H1 (cell line): ENCODE measurements at regions not wholly inside any gene's neighbourhood (a gene's known extent, or its start where the extent isn't known, plus 50 kb on each side); places are given as distances from the start of the nearest gene placed in this dataset.

Experiments used
- CTCF ChIA-PET: fragments of 300-600 bp; sonication (Branson Sonifier 250); formaldehyde crosslinking; loops from one replicate; lab custom pipeline; 2021; ENCODE audit not compliant: partially characterized antibody; lab: Charles Lee
- POLR2A ChIA-PET: fragments of 300-600 bp; sonication (Branson Sonifier 250); formaldehyde crosslinking; loops from one replicate; lab custom pipeline; 2021; ENCODE audit warnings: inconsistent platforms; ENCODE audit not compliant: partially characterized antibody; lab: Charles Lee
- DNase-seq, 2 experiments: peaks; one replicate each; pipeline versions ENCODE4 v3.0.0 to v3.0.0-alpha.2; 2010 to 2022; ENCODE audit warnings: low spot score in 2 of 2, low read depth in 1 of 2, mixed read lengths in 1 of 2
- FAIRE-seq: peaks from 2 replicates; lab custom pipeline; 2011; peaks lifted over from hg19 to GRCh38; lab: Jason Lieb, UNC
- H2AFZ ChIP-seq: 2 replicates; pipeline ENCODE4 v1.8.1; 2012; ENCODE audit warnings: low read length, inconsistent platforms
- H2AK5ac ChIP-seq: 2 replicates; pipeline ENCODE4 v1.6.1; 2013; ENCODE audit warnings: low read depth, low read length
- H2BK120ac ChIP-seq: replicated peaks from 2 replicates; pipeline ENCODE3; 2013; ENCODE audit warnings: low read depth, low read length, inconsistent platforms
- H2BK12ac ChIP-seq: 2 replicates; pipeline ENCODE4 v1.6.1; 2013; ENCODE audit warnings: low read depth, low read length
- H2BK15ac ChIP-seq: 2 replicates; pipeline ENCODE4 v1.6.1; 2013; ENCODE audit warnings: low read length
- H2BK20ac ChIP-seq: 2 replicates; pipeline ENCODE4 v1.6.1; 2013; ENCODE audit warnings: low read length
- H2BK5ac ChIP-seq: 2 replicates; pipeline ENCODE4 v1.6.1; 2013; ENCODE audit warnings: low read depth, low read length
- H3K14ac ChIP-seq: 2 replicates; pipeline ENCODE4 v1.6.1; 2013; ENCODE audit warnings: inconsistent platforms; ENCODE audit not compliant: insufficient read length
- H3K18ac ChIP-seq: 2 replicates; pipeline ENCODE4 v1.6.1; 2013; ENCODE audit warnings: low read length; ENCODE audit errors: extremely low read depth
- H3K23ac ChIP-seq: 2 replicates; pipeline ENCODE4 v1.6.1; 2013; ENCODE audit warnings: inconsistent platforms; ENCODE audit not compliant: insufficient read length
- H3K23me2 ChIP-seq: 2 replicates; pipeline ENCODE4 v1.6.1; 2013; ENCODE audit warnings: low read depth, low read length
- H3K27ac ChIP-seq: 2 replicates; pipeline ENCODE4 v1.6.1; 2011; ENCODE audit warnings: low read depth, low read length, inconsistent platforms
- H3K27me3 ChIP-seq, 4 experiments: replicated peaks in 1 of 4; 1 replicate in 1 of 4; 2 replicates in 3 of 4; pipeline versions ENCODE4 v1.6.1 to v1.8.1; 2011 to 2013; ENCODE audit warnings: low read length in 3 of 4, mild to moderate bottlenecking in 3 of 4, inconsistent platforms in 2 of 4, mixed read lengths in 2 of 4, moderate library complexity in 1 of 4; ENCODE audit not compliant: control insufficient read depth in 3 of 4, insufficient read depth in 3 of 4; ENCODE audit errors: extremely low read depth in 1 of 4
- H3K36me3 ChIP-seq, 4 experiments: 2 replicates each; pipeline versions ENCODE4 v1.6.1 to v1.8.1; 2011 to 2013; ENCODE audit warnings: mild to moderate bottlenecking in 4 of 4, low read length in 3 of 4, moderate library complexity in 2 of 4, control low read depth in 1 of 4, inconsistent platforms in 1 of 4; ENCODE audit not compliant: insufficient read depth in 4 of 4, control insufficient read depth in 2 of 4
- H3K4ac ChIP-seq: replicated peaks from 2 replicates; pipeline ENCODE3; 2013; ENCODE audit warnings: low read length, low read depth, mixed read lengths, inconsistent platforms; ENCODE audit not compliant: insufficient read length
- H3K4me1 ChIP-seq, 4 experiments: replicated peaks in 1 of 4; 1 replicate in 1 of 4; 2 replicates in 3 of 4; pipeline versions ENCODE4 v1.6.1 to v1.8.1; 2011 to 2013; ENCODE audit warnings: low read length in 3 of 4, inconsistent platforms in 2 of 4, mixed read lengths in 1 of 4; ENCODE audit not compliant: insufficient read depth in 4 of 4, control insufficient read depth in 3 of 4
- H3K4me2 ChIP-seq, 2 experiments: 2 replicates each; pipeline versions ENCODE4 v1.6.1 to v1.8.1; 2011 to 2013; ENCODE audit warnings: low read depth in 2 of 2, low read length in 2 of 2, control low read depth in 1 of 2, inconsistent platforms in 1 of 2, mild to moderate bottlenecking in 1 of 2; ENCODE audit not compliant: insufficient read depth in 1 of 2
- H3K4me3 ChIP-seq, 4 experiments: fragments of 200-600, 300-600 bp in 1 of 4; sonication (generic), shearing (Covaris generic), sonication (Bioruptor Twin) in 1 of 4; 2 replicates each; pipeline versions ENCODE4 v1.5.1 to v1.8.1; 2011 to 2016; ENCODE audit warnings: low read length in 4 of 4, low read depth in 3 of 4, control low read depth in 2 of 4, inconsistent platforms in 2 of 4, mild to moderate bottlenecking in 2 of 4, mixed read lengths in 1 of 4, moderate library complexity in 1 of 4; ENCODE audit not compliant: insufficient read depth in 2 of 4; ENCODE audit errors: extremely low read depth in 1 of 4
- H3K56ac ChIP-seq: replicated peaks from 2 replicates; pipeline ENCODE3; 2013; ENCODE audit warnings: low read depth, mild to moderate bottlenecking, mixed read lengths, low read length, inconsistent platforms; ENCODE audit not compliant: insufficient read length
- H3K79me1 ChIP-seq: 2 replicates; pipeline ENCODE4 v1.6.1; 2013; ENCODE audit warnings: low read depth, low read length, control low read depth
- H3K79me2 ChIP-seq, 2 experiments: 2 replicates each; pipeline versions ENCODE4 v1.6.1 to v1.8.1; 2012 to 2013; ENCODE audit warnings: low read length in 2 of 2, mild to moderate bottlenecking in 2 of 2, inconsistent platforms in 1 of 2; ENCODE audit not compliant: insufficient read depth in 2 of 2, control insufficient read depth in 1 of 2
- H3K9ac ChIP-seq, 4 experiments: replicated peaks in 1 of 4; 1 replicate in 1 of 4; 2 replicates in 3 of 4; pipeline versions ENCODE4 v1.6.1 to v1.8.1; 2011 to 2013; ENCODE audit warnings: low read depth in 3 of 4, low read length in 3 of 4, control low read depth in 2 of 4, mild to moderate bottlenecking in 2 of 4, moderate library complexity in 2 of 4, inconsistent platforms in 1 of 4; ENCODE audit errors: extremely low read depth in 1 of 4
- H3K9me3 ChIP-seq, 2 experiments: 2 replicates each; pipeline versions ENCODE4 v1.6.1 to v1.8.1; 2012 to 2013; ENCODE audit warnings: mild to moderate bottlenecking in 2 of 2, moderate library complexity in 2 of 2, control low read depth in 1 of 2, inconsistent platforms in 1 of 2, low read depth in 1 of 2, low read length in 1 of 2, mixed read lengths in 1 of 2; ENCODE audit not compliant: insufficient read depth in 2 of 2
- H4K20me1 ChIP-seq, 2 experiments: replicated peaks in 1 of 2; 2 replicates each; pipeline versions ENCODE3 to v1.8.1; 2011 to 2013; ENCODE audit warnings: inconsistent platforms in 2 of 2, low read length in 2 of 2, mild to moderate bottlenecking in 1 of 2; ENCODE audit not compliant: insufficient read depth in 2 of 2, control insufficient read depth in 1 of 2
- H4K5ac ChIP-seq: 2 replicates; pipeline ENCODE4 v1.6.1; 2013; ENCODE audit warnings: low read length, low read depth, mixed read lengths, inconsistent platforms; ENCODE audit not compliant: insufficient read length
- H4K8ac ChIP-seq: 2 replicates; pipeline ENCODE4 v1.8.0; 2013; ENCODE audit warnings: mild to moderate bottlenecking, moderate library complexity, low read length, inconsistent platforms; ENCODE audit not compliant: insufficient read depth; ENCODE audit errors: extremely low read depth
- H4K91ac ChIP-seq: replicated peaks from 2 replicates; pipeline ENCODE3; 2013; ENCODE audit warnings: low read length, mixed read lengths, inconsistent platforms; ENCODE audit not compliant: insufficient read length
- E2F6 ChIP-seq: IDR thresholded peaks from 2 replicates; pipeline ENCODE4 v1.6.1; 2012; ENCODE audit warnings: inconsistent platforms
- MAX ChIP-seq: IDR thresholded peaks from 2 replicates; pipeline ENCODE4 v1.6.1; 2012; ENCODE audit warnings: inconsistent platforms
- TBP ChIP-seq: IDR thresholded peaks from 2 replicates; pipeline ENCODE4 v1.6.1; 2011; ENCODE audit warnings: low read depth, low read length, improper control_type of control experiment
- TEAD4 ChIP-seq: IDR thresholded peaks from 2 replicates; pipeline ENCODE4 v1.6.1; 2012; ENCODE audit warnings: low read depth, low read length, inconsistent platforms, mixed read lengths
- WGBS, 2 experiments: shearing (Covaris generic) in 1 of 2; methylation state at CpG; one replicate each; pipeline versions ENCODE4 v1.1.6 to v1.1.7; 2013 to 2015; ENCODE audit warnings: low lambda C conversion rate in 2 of 2, mixed read lengths in 2 of 2, inconsistent platforms in 1 of 2, low coverage in 1 of 2, missing lambda C conversion rate in 1 of 2; ENCODE audit not compliant: insufficient replicate concordance in 2 of 2, insufficient coverage in 1 of 2, insufficient read length in 1 of 2; ENCODE audit errors: extremely low coverage in 1 of 2, missing lambda C conversion rate in 1 of 2; 5-methylcytosine and 5-hydroxymethylcytosine counted together

GRCh38 chr1:233523047-233523446, 90.9 kb upstream of the KCNK1 start:
- no peak overlapping the region for H2AK5ac ChIP-seq
- peak overlapping the region; percentile 80 for H2AFZ ChIP-seq
- DNase-seq = no peak
- no peak overlapping the region for H3K23ac ChIP-seq
- H3K4me3 ChIP-seq = peak overlapping the region in 1 of 4 experiments; percentile 12; a peak in 1 of 8 replicates
- no peak overlapping the region for H3K14ac ChIP-seq
- TF ChIP-seq E2F6 (peak; percentile 70), TBP (no peak), TEAD4 (peak; percentile 98), MAX (peak; percentile 62)
- no peak overlapping the region for H2BK120ac ChIP-seq
- peak; percentile 92 for FAIRE-seq
- peaks cover 0 to 2% (median 0%) of the 10 kb centered on the region in 4 experiments; a peak in 1 of 7 replicates for H3K27me3 ChIP-seq
- H3K9ac ChIP-seq = no peak overlapping the region
- 0 out of 2 replicates have a peak overlapping the region, but pooled peaks have one; percentile 25 for H3K18ac ChIP-seq
- no peak overlapping the region for H4K8ac ChIP-seq
- H3K4me1 ChIP-seq = peaks cover 0 to 11% (median 7%) of the 10 kb centered on the region in 4 experiments; a peak in 4 of 7 replicates
- no peaks in the 10 kb centered on the region for H3K79me1 ChIP-seq
- CTCF ChIA-PET = interaction anchor here (0.9 kb wide), 1 partner anchor 91 kb away, joined by 4 read pairs; the partner anchor contains the start of gene KCNK1
- peak overlapping the region; percentile 26 to 34; a peak in 2 of 4 replicates for H3K4me2 ChIP-seq
- no peak overlapping the region for H2BK5ac ChIP-seq
- no peak overlapping the region for H3K56ac ChIP-seq
- no peak overlapping the region for H2BK15ac ChIP-seq
- no peak overlapping the region for H3K4ac ChIP-seq
- no peaks in the 10 kb centered on the region for H3K9me3 ChIP-seq
- 19% methylated on average over 2 of the region's 2 CpGs; no CpG with 5 or more reads in 1 of the 2 experiments for WGBS, 2 experiments
- no peak overlapping the region for H4K91ac ChIP-seq
- no peak overlapping the region; the same call in 1 of the 2 replicates for H2BK12ac ChIP-seq
- H4K20me1 ChIP-seq = no peaks in the 10 kb centered on the region
- no peak overlapping the region for H2BK20ac ChIP-seq
- H3K27ac ChIP-seq = 0 out of 2 replicates have a peak overlapping the region, but pooled peaks have one; percentile 38
- no peaks in the 10 kb centered on the region for H3K23me2 ChIP-seq
- H4K5ac ChIP-seq = no peak overlapping the region
- no peaks in the 10 kb centered on the region for H3K79me2 ChIP-seq
- no peaks in the 10 kb centered on the region for H3K36me3 ChIP-seq
- POLR2A ChIA-PET = no interaction called here
